ENCODE measurements at regions not wholly inside any gene's neighbourhood (a gene's known extent, or its start where the extent isn't known, plus 50 kb on each side); places are given as distances from the start of the nearest gene placed in this dataset.

- peaks cover 29% of the 10 kb centered on the region for H3K36me3 Mint-ChIP-seq (ENCODE audit: unreplicated experiment)
- no peak overlapping the region for H3K27ac Mint-ChIP-seq (ENCODE audit: unreplicated experiment)
- no peaks in the 10 kb centered on the region for H3K4me1 Mint-ChIP-seq (ENCODE audit: low read depth, unreplicated experiment)
- no peak overlapping the region for H3K4me3 Mint-ChIP-seq (ENCODE audit: unreplicated experiment)
- no peak for TF ChIP-seq CTCF (IDR thresholded peaks at IDR 0.05; ENCODE audit: partially characterized antibody, unreplicated experiment)
- peaks cover 4% of the 10 kb centered on the region for H3K9me3 Mint-ChIP-seq (ENCODE audit: unreplicated experiment)
- DNase-seq: no peak
- H3K27me3 Mint-ChIP-seq (ENCODE audit: unreplicated experiment): peaks cover 5% of the 10 kb centered on the region
Observed at GRCh38 chr7:128189231-128189930, 51.7 kb upstream of the LEP start.

GRCh38 chr7:128190051-128190647 lies 50.9 kb upstream of the LEP start:
- TF ChIP-seq CTCF (IDR thresholded peaks at IDR 0.05; ENCODE audit: partially characterized antibody, unreplicated experiment): no peak
- Mint-ChIP-seq H3K9me3 (ENCODE audit: unreplicated experiment) (peaks cover 4% of the 10 kb centered on the region), H3K4me3 (ENCODE audit: unreplicated experiment) (no peak overlapping the region), H3K36me3 (ENCODE audit: unreplicated experiment) (peaks cover 36% of the 10 kb centered on the region), H3K27ac (ENCODE audit: unreplicated experiment) (no peak overlapping the region), H3K27me3 (ENCODE audit: unreplicated experiment) (peaks cover 8% of the 10 kb centered on the region), H3K4me1 (ENCODE audit: low read depth, unreplicated experiment) (no peaks in the 10 kb centered on the region)
- no peak for DNase-seq

GRCh38 chr7:128191136-128191844 lies 49.8 kb upstream of the LEP start:
- Mint-ChIP-seq H3K9me3 (ENCODE audit: unreplicated experiment) (peaks cover 4% of the 10 kb centered on the region), H3K4me1 (ENCODE audit: low read depth, unreplicated experiment) (no peaks in the 10 kb centered on the region), H3K27ac (ENCODE audit: unreplicated experiment) (no peak overlapping the region), H3K4me3 (ENCODE audit: unreplicated experiment) (no peak overlapping the region), H3K36me3 (ENCODE audit: unreplicated experiment) (peaks cover 43% of the 10 kb centered on the region), H3K27me3 (ENCODE audit: unreplicated experiment) (peaks cover 8% of the 10 kb centered on the region)
- no peak for TF ChIP-seq CTCF (IDR thresholded peaks at IDR 0.05; ENCODE audit: partially characterized antibody, unreplicated experiment)
- DNase-seq: no peak
